ENCODE measurements at regions not wholly inside any gene's neighbourhood (a gene's known extent, or its start where the extent isn't known, plus 50 kb on each side); places are given as distances from the start of the nearest gene placed in this dataset.

GRCh38 chr18:53874103-53874502, 350.4 kb downstream of the MBD2 start:
- TF ChIP-seq EP300 (IDR thresholded peaks at IDR 0.05): no peak
- TF ChIP-seq, protein P1, sequence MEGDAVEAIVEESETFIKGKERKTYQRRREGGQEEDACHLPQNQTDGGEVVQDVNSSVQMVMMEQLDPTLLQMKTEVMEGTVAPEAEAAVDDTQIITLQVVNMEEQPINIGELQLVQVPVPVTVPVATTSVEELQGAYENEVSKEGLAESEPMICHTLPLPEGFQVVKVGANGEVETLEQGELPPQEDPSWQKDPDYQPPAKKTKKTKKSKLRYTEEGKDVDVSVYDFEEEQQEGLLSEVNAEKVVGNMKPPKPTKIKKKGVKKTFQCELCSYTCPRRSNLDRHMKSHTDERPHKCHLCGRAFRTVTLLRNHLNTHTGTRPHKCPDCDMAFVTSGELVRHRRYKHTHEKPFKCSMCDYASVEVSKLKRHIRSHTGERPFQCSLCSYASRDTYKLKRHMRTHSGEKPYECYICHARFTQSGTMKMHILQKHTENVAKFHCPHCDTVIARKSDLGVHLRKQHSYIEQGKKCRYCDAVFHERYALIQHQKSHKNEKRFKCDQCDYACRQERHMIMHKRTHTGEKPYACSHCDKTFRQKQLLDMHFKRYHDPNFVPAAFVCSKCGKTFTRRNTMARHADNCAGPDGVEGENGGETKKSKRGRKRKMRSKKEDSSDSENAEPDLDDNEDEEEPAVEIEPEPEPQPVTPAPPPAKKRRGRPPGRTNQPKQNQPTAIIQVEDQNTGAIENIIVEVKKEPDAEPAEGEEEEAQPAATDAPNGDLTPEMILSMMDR (IDR thresholded peaks at IDR 0.05): no peak
- TF ChIP-seq POLR2A (IDR thresholded peaks at IDR 0.05): no peak
- TF ChIP-seq POLR2AphosphoS5 (IDR thresholded peaks at IDR 0.05): no peak
